GM18519 (cell line): ENCODE measurements at regions not wholly inside any gene's neighbourhood (a gene's known extent, or its start where the extent isn't known, plus 50 kb on each side); places are given as distances from the start of the nearest gene placed in this dataset.
"Not testable (repeated sequence)": the region's sequence is repeated elsewhere in the genome, so short reads cannot be mapped to it uniquely, and the experiment has no call there.

Experiments
- ATAC-seq: cut with Tn5 transposase; IDR thresholded peaks from one replicate; pipeline ENCODE4 v1.9.1; 2021; ENCODE audit warnings: mild to moderate bottlenecking, moderate library complexity; ENCODE audit not compliant: unreplicated experiment, low FRiP score

DNA sequence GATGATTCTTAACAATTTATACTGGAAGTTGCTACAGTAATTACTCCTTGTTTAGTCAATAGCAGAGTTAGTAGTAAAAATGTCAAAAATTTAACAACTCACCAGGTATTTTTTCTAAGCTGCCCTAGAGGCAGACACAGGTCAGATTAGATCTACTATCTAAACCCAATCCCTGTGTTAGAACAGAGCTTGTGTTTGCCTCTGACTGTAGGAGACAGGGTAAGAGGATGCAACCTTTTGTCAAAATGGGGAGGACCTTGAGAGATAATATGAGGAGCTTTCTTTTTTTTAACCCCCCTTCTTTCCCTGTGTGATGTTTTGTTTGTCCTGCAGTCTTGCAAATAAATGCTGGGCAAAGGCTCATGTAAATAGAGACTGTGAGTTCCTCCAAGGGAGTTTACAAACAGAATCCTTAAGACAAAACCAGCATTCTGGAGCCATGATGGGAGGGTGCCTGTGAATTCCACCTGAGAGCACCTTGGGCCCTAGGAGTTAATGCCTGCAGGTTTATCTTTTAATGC, 353.1 kb downstream of the GATA3 start:
- ATAC-seq = no peak

DNA sequence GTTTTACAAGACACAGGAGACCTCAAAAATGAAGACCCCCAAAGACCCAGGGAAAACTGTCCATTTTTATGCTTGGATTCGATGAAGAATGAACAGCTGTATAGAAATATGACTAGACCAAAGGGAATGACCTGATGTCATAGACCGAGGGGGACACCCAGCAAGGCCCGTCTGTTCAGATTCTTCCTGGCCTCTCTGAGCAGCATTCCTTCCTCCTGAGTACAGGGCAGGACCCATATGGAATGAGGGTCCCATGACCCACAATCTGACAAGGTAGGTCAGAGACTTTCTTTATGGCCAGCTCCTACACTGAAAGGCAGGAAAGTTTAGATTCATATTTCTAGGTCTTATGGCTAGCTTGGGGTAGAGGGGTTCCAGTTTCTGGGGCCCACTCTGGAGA, 356.0 kb downstream of the GATA3 start:
- ATAC-seq = no peak

DNA sequence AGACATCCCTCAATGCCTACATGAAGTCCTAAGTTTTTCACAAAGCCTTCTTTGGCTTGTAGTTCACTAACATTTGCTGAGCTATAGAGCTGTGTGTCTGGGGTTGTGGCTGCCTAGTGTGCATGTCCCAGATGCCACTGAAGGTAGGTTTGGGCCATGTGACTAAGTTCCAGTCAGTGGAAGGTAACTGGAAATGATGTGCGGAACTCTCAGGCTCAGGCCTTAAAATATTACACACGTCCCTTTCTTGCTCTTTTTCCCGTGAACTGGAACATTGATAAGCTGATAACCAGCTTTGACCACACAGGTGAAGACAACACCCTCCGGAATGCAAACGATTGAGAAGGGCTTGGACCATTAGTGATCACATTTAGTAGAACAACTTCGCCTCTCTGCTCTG, 358.1 kb downstream of the GATA3 start:
- ATAC-seq = no peak

DNA sequence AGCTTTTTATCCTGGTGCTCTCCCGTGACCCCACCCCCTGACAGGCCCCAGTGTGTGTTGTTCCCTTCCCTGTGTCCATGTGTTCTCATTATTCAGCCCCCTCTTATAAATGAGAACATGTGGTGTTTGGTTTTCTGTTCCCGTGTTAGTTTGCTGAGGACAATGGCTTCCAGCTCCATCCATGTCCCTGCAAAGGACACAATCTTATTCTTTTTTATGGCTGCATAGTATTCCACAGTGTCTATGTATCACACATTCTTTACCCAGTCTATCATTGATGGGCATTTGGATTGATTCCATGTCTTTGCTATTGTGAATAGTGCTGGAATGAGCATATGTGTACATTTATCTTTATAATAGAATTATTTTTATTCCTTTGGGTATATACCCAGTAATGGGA, 360.5 kb downstream of the GATA3 start:
- not testable (repeated sequence) for ATAC-seq

DNA sequence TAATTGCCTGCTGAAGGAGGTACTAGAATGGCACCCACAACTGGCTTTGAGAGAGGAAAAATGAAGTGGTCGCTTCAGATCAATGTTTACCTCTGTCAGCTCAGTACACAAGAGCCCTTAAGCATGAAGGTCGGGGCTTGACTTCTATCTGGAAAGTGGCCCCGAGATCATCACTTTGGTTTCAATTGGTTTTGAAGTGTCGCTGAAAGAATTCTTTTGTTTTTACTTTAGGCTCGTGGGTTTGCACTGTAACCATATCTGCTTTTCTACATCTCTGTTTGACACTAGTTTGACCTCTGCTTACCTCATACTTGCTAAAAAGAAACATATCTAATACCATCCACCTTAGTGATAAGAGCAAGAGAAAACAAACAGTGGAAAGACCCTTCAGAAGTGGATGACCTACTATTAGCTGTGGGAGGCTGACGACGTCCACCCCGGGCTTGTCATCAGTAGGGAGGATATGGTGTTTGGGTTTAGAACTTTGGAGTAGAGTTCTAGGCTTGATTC, 361.8 kb downstream of the GATA3 start:
- ATAC-seq = peak; percentile 74

DNA sequence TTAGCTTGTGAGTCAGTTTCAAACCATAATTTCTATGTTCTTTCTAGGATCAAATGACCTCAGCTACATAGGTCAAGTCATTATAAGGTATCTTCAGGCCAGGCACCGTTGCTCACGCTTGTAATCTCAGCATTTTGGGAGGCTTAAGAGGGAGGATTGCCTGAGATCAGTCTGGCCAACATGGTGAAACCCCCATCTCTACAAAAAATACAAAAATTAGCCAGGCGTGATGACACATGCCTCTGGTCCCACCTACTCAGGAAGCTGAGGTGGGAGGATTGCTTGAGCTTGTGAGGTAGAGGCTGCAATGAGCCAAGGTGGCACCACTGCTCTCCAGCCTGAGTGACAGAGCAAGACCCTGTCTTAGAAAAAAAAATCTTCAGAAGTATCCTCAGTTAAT, 362.3 kb downstream of the GATA3 start:
- peak; percentile 12 for ATAC-seq

DNA sequence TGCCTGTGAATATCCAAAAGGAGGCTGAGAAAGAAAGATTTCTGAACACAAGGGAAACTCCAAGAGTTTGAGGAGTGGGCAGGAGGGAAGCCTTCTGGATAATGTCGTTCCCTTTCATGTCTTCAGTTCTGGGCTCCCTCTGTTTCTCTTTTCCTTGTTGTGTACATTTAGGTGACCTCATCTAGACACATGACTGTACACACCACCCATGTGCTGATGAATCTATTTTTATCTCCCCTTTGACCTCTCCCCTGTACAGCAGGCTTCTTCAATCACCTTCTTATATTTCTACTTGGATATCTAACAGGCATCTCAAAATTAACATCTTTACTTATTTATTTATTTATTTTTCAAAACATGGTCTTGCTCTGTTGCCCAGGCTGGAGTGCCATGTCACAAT, 363.1 kb downstream of the GATA3 start:
- ATAC-seq = no peak

DNA sequence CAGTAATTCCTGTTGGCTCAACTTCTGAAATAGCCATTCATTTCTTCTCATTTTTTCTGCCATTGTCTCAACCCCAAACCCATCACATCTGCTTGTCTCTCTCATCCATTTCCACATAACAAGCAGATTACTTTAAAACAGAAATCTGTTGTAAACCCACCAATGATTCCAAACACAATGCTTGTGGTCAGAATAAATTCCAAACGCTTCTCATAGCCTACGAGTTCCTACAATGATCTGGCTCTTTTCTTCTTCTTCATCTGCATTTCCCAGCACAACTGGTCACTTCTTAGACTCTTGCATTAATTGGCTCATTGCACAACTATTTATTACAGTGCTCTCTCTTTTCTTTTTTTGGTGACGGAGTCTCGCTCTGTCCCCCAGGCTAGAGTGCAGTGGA, 364.1 kb downstream of the GATA3 start:
- no peak for ATAC-seq

DNA sequence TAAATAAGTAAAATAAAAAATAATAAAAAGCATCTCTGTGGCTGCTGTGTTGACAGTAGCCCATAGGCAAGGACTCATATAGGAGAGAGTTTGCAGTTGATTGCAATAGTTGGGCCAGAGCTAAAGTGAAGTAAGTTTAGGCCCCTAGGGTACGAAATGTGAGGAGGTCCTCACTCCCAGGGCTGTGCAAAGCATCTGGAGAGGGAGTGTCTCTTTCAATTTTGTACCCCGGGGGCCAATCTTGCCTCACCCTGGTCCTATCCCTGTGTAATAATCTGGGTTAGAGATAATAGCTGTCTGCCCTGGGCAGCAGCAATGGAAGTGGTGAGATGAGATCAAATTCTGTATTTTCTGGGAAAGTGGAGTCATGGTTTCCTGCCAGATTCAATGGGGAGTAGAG, 365.7 kb downstream of the GATA3 start:
- no peak for ATAC-seq

DNA sequence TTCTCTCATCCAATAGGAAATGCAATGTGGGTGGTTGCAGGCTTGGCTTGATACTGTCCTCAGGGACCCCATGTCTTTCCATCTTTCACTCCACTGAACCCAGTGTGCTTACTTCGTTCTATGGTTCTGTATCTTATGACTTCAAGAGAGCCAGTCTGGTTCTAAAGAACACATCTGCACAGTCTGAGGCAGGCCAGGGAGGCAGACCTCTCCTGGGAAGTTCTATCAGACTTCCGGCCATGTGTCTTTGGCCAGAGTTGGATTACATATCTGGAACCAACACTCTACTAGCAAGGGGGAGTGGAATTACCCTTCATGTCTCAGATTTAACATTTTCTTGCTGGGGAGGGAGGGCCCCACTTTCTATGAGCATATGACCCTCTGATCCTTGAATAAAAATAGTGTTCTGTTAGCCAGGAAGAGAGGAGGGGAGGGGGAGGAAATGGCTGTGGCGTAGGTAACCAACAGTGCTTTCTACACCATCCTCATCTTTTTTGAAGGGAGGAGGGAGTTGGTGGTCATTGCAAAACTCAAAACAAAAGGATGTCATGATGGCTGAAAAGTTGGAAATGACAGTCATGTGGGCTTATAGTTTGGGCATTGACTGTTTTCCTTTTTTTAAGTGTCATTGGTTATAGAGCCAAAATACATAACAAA, 370.2 kb downstream of the GATA3 start:
- no peak for ATAC-seq

DNA sequence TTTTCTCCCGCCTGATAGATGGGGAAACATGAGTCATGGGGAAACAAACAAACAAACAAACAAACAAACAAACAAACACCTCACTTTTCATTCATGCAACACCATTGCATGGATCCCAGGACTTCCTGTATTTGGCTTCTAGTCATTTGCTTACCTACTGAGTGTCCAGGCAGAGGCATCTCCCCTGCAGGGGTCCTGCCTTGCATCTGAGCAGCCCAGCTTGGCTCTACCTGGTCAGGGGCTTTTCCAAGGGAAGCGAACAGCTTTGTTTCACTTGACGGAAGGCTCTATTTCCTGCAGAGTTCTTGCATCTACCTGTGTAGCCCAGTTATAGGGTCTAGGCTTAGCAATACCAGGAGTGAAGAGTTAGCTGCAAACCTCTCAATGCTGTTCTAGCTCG, 374.2 kb downstream of the GATA3 start:
- ATAC-seq = no peak

DNA sequence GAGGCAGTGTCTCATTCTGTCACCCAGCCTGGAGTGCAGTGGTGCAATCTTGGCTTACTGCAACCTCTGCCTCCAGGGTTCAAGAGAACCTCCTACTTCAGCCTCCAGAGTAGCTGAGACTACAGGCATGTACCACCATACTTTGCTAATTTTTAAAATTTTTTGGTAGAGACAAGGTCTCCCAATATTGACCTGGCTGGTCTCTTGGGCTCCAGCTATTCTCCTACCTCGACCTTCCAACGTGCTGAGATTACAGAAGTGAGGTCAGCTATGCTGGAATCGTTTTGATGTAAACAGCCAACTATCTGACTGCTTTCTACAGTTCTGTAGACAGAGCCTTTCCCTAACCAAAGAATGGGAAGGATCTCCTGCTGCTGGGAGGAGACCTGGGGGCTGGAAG, 375.8 kb downstream of the GATA3 start:
- ATAC-seq = no peak

DNA sequence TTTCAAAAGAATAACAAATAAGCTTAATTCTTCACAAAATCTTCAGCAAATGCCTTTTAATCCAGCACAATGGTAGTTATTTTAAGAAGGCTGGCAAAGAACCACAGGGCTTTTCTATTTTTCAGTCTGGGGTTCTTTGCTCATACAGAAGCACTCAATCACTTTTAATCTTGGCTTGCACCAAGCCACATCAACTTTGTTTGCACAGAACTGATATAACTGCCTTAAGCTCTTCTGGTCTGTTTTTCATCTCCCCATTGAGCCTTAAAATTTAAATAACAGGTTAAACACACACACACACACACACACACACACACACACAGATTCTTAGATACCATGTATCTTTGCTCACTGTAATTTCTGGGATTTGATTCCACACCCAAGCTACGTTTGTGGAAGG, 377.0 kb downstream of the GATA3 start:
- no peak for ATAC-seq

DNA sequence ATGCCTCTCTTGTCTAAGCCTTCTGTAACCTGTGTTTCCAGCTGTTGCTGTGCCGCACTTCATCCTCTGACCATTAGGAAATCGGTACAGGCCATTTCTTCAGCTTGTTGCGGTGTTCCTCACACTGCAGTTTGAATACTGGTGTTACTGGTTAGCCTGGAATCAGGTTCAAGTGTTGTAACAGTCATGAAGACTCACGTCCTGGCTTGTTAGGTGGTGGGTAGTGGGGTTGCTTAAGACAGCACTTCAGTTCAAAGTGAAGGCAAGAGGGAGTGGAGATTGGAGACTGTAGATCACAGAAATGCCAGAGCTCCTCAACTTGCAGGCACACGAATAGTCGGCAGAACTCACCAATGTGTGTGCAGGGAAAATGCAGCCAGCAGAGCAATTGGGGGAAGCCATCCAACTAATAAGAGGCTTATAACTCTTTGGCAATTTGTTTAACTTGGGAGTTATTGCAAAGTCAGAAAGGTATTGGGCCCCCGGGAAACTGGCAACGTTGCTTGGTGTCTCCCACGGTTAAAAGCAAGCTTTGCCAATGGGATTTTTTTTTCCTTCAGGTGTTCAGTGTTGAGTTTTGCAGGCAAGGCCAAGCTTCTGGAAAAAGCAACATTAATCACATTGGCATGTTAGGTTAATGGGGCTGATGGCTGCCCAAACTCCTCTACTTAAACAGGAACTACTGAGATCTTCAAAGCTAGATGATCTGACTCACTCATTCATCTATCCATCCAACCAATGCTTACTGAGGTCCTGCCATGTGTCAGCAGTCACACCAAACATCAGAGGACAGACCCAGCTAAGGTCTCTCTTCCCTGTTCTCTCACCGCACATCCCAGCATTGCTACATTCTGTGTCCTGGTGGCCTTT, 380.9 kb downstream of the GATA3 start:
- ATAC-seq = no peak

DNA sequence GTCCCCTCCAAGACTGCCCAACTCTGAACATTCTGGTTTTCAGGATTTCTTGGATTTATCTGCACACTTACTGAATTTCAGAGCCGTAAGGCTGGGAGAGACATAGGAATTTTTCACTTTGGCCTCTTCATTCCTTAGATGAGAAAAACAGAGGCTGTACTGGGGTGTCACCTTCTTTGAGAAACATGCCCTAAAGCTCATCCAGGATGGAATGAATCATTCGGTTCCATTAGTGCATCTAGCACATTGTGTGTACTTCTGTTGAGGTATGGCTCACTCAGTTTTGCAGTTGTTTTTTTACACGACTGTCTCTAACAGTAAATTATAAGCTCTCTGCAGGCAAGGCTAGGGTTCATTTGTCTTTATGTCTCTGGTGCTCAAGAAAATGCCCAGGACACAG, 383.4 kb downstream of the GATA3 start:
- no peak for ATAC-seq

DNA sequence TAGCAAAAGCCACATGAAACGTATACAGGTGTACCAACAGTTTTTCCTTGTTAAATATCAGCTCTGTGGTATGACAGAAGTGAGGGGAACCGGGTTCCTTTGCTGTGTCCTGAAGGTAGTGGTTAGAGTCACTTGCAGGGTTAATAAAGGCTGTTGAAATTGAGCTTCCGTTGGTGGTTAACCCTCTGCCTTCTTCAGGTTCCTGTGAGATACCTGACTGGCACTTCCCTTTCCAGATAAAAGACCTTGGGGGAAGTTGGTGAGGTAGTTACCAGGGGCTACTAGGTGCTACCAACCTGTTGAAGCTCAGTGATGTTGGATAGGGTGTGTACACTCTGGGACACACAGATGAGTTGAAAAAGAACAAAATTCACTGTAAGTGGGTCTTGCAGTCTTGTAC, 384.1 kb downstream of the GATA3 start:
- ATAC-seq = no peak

DNA sequence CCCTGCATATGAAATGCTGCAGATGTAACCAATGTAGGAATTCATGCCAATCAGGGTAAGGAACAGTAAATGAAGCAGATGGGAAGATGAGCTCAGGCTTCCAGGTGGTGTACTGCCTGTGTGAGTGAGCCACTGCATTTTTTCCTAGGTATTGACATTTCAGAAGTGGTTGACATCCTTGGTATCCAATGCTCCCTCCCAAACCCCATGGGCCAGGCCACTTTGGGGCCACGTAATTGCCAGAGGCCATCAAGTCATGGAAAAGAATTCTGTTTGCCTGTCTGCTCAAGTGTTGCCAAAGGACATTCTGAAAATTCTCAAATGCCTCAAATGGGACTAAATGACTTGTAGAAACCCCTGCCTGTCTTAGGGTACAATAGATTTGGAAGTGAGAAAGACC, 384.6 kb downstream of the GATA3 start:
- no peak for ATAC-seq

DNA sequence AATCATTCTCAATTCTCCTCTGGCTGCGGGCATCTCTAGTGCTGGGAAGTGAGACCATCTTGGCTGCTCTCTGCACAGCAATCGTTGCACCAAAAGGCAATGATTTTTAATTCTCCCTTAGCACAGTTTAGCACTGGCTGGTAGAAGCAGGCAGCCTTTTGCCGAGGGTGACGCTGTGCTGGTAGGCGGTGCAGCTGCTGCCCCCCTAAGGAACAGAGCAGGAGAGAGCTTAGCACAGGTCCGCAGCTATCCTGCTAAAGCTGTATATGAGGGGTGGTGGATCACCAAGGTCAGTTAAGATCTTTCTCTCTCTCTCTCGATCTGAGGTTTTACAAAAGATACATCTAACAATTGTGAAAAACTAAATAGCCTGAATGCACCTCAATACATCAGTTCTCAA, 390.1 kb downstream of the GATA3 start:
- no peak for ATAC-seq

DNA sequence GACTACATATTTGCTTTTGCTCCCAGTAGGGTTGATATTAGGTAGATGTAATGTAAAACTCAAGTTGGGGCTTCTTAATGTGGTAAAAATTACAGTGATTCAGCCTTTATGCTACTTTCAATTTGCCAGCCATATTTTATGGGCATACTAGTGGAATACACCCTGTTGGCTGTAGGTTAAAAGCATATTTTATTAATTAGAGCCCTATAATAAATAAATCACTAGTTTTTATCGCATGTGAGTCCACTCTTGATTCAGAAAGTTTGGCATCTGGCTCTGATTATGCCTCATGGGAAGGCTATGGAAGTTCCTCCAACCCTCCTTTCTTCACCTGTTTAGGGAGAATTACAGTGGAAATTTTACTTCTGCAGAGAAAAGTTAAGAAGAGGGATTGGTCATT, 390.9 kb downstream of the GATA3 start:
- ATAC-seq = no peak

DNA sequence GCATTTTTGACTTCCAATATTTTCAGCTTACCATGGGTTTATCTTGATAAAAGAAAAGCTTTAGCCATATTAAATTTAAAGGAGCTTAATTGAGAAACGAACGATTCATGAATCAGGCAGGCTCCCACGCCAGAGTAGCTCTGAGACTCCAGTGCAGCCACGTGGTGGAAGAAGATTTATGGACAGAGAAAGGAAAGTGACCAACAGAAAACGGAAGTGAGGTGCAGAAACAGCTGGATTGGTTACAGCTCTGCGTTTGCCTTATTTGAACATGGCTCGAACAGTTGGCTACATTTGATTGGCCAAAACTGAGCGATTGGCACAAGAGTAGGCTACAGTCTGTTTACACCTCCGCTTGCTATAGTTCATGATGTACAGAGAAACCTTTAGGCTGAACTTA, 395.4 kb downstream of the GATA3 start:
- ATAC-seq = no peak

DNA sequence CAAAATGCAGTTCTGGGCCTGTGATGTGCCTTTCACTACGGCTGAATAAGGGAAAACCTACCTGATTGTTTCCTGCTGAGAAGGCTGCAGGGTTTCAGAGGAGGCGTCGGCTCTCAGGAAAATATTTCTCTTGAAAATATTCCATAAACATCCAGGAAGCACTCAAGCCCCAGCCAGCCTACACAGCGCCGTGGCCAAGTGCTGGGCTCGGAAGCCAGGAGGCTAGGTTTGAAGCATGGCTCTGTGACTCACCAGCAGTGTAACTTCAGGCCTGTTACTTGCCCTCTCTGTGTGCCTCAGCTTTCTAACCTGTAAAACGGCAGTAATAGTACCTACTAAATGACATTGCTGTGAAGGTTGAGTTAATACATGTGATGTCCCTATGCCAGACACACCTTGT, 399.1 kb downstream of the GATA3 start:
- ATAC-seq = no peak

DNA sequence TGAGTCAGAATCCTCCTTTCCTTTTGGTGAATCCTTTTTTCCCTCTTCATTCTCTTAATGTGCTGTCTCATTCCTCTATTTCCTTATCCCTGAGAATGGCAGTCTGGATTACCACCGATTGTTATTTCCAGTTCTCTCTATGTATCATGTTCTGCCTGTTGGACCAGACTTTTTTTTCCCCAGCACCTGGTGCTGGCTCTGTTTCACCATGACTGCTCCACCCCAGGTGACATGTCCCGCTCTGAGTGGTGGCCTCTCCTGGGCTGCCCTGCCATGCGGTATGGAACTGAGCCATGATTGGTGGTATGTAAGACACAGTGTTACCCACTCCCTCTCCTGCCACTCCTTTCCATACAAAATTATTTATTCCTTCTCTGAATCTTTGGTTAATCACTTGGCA, 399.9 kb downstream of the GATA3 start:
- ATAC-seq = no peak
